Caco-2 (cell line): ENCODE measurements at regions not wholly inside any gene's neighbourhood (a gene's known extent, or its start where the extent isn't known, plus 50 kb on each side); places are given as distances from the start of the nearest gene placed in this dataset.

Experiments used
- BruUV-seq: library from RNA; stranded (reverse); fragments of 400-500 nt; replicated peaks from 2 replicates; lab custom pipeline; 2021; lab: Mats Ljungman, UMichigan
- CTCF ChIA-PET: fragments of 300-600 bp; sonication (Branson Sonifier 250); formaldehyde crosslinking; loops from one replicate; lab custom pipeline; 2022; ENCODE audit warnings: antibody characterized with exemption; lab: Charles Lee
- POLR2A ChIA-PET: fragments of 300-600 bp; sonication (Branson Sonifier 250); formaldehyde crosslinking; loops from one replicate; lab custom pipeline; 2022; ENCODE audit warnings: antibody characterized with exemption; lab: Charles Lee
- DNase-seq, 2 experiments: peaks; one replicate each; pipeline versions ENCODE4 v3.0.0 to v3.0.0-alpha.2; 2020 to 2022
- H3K27me3 ChIP-seq: replicated peaks from 2 replicates; pipeline ENCODE4 v1.6.0; 2011; ENCODE audit warnings: low read length; ENCODE audit not compliant: control insufficient read depth, insufficient read depth
- H3K36me3 ChIP-seq: 2 replicates; pipeline ENCODE4 v1.5.1; 2011; ENCODE audit warnings: low read length; ENCODE audit not compliant: control insufficient read depth, insufficient read depth
- H3K4me1 ChIP-seq: fragments of 250-450 bp; sonication (Bioruptor Pico); 2 replicates; pipeline ENCODE4 v1.5.1; 2020; ENCODE audit warnings: mild to moderate bottlenecking
- H3K4me3 ChIP-seq: 2 replicates; pipeline ENCODE4 v1.5.1; 2011; ENCODE audit warnings: low read depth, mild to moderate bottlenecking, control low read depth, low read length
- H3K9me3 ChIP-seq: fragments of 250-450 bp; sonication (Bioruptor Pico); 2 replicates; pipeline ENCODE4 v1.5.1; 2020; ENCODE audit warnings: mild to moderate bottlenecking, moderate library complexity
- H3K27ac Mint-ChIP-seq: one replicate; pipeline ENCODE4 v1.8.0; 2022; ENCODE audit warnings: mixed read lengths; ENCODE audit not compliant: unreplicated experiment
- H3K27me3 Mint-ChIP-seq: one replicate; pipeline ENCODE4 v1.8.0; 2022; ENCODE audit warnings: mixed read lengths; ENCODE audit not compliant: insufficient read depth, unreplicated experiment
- H3K36me3 Mint-ChIP-seq: one replicate; pipeline ENCODE4 v1.8.0; 2022; ENCODE audit warnings: mild to moderate bottlenecking, mixed read lengths; ENCODE audit not compliant: insufficient read depth, unreplicated experiment
- H3K4me1 Mint-ChIP-seq: one replicate; pipeline ENCODE4 v1.8.0; 2022; ENCODE audit warnings: low read depth, mixed read lengths; ENCODE audit not compliant: unreplicated experiment
- H3K4me3 Mint-ChIP-seq: one replicate; pipeline ENCODE4 v1.8.0; 2022; ENCODE audit warnings: mild to moderate bottlenecking, moderate library complexity, mixed read lengths; ENCODE audit not compliant: unreplicated experiment
- H3K9me3 Mint-ChIP-seq: one replicate; pipeline ENCODE4 v1.8.0; 2022; ENCODE audit warnings: mixed read lengths; ENCODE audit not compliant: unreplicated experiment
- intact Hi-C: fragments of 100-400 bp; cut with micrococcal nuclease; formaldehyde crosslinking; loops from one replicate; pipeline ENCODE4 v1.10.0; 2022; ENCODE audit not compliant: unreplicated experiment
- TF ChIP-seq, protein P1 (sequence below), 2 experiments: fragments of 200-600 bp in 1 of 2; IDR thresholded peaks; 1 replicate in 1 of 2; 2 replicates in 1 of 2; pipeline versions ENCODE4 v1.5.1 to v1.8.0; 2011 to 2022; ENCODE audit warnings: antibody characterized with exemption in 1 of 2, control low read depth in 1 of 2, inconsistent platforms in 1 of 2, low read depth in 1 of 2, low read length in 1 of 2, mild to moderate bottlenecking in 1 of 2, moderate library complexity in 1 of 2; ENCODE audit not compliant: insufficient read depth in 1 of 2, severe bottlenecking in 1 of 2, unreplicated experiment in 1 of 2

DNA sequence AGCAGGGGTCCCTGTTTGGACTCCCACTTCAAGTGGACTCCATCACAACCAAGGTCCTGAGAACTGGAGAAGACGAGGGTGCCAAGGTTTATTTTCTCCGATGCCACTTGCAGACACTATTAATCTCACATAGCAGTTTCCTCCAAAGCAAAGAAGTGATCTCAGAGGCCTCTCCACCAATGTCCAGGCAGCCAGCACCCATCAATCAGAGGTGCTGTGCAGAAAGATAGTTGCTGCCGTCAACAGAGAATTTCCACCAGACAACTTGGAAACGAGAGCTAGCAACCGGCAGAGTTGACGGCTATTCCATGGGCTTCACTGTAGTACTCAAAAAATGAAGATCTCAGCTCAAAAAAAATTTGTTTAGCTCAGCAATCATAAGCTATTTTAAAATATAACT lies 438.6 kb upstream of the PFKP start:
- no peaks in the 10 kb centered on the region for H3K36me3 ChIP-seq
- no peak overlapping the region for H3K4me3 ChIP-seq
- H3K9me3 ChIP-seq, result no peaks in the 10 kb centered on the region
- TF ChIP-seq, protein P1, sequence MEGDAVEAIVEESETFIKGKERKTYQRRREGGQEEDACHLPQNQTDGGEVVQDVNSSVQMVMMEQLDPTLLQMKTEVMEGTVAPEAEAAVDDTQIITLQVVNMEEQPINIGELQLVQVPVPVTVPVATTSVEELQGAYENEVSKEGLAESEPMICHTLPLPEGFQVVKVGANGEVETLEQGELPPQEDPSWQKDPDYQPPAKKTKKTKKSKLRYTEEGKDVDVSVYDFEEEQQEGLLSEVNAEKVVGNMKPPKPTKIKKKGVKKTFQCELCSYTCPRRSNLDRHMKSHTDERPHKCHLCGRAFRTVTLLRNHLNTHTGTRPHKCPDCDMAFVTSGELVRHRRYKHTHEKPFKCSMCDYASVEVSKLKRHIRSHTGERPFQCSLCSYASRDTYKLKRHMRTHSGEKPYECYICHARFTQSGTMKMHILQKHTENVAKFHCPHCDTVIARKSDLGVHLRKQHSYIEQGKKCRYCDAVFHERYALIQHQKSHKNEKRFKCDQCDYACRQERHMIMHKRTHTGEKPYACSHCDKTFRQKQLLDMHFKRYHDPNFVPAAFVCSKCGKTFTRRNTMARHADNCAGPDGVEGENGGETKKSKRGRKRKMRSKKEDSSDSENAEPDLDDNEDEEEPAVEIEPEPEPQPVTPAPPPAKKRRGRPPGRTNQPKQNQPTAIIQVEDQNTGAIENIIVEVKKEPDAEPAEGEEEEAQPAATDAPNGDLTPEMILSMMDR (IDR thresholded peaks at IDR 0.05; ENCODE audit: insufficient read depth in 1 of 2, low read depth in 1 of 2, low read length in 1 of 2, severe bottlenecking in 1 of 2, unreplicated experiment in 1 of 2), result no peak
- H3K4me3 Mint-ChIP-seq, result no peak overlapping the region
- H3K27me3 ChIP-seq, result 0 out of 2 replicates have a peak, but pooled peaks cover 3% of the 10 kb centered on the region
- no peaks in the 10 kb centered on the region for H3K4me1 ChIP-seq
- no peaks in the 10 kb centered on the region for H3K36me3 Mint-ChIP-seq
- H3K27me3 Mint-ChIP-seq, result peaks cover 35% of the 10 kb centered on the region
- no peak overlapping the region for H3K27ac Mint-ChIP-seq
- ChIA-PET CTCF (interaction anchor here (1.4 kb wide), 1 partner anchor 9 kb away, joined by 3 read pairs; no protein-coding TSS in a partner anchor), POLR2A (no interaction called here)
- intact Hi-C loops, result no loop called here
- no peaks in the 10 kb centered on the region for H3K4me1 Mint-ChIP-seq
- no peak for DNase-seq
- no peaks in the 10 kb centered on the region for H3K9me3 Mint-ChIP-seq
- no TSS peak for BruUV-seq

DNA sequence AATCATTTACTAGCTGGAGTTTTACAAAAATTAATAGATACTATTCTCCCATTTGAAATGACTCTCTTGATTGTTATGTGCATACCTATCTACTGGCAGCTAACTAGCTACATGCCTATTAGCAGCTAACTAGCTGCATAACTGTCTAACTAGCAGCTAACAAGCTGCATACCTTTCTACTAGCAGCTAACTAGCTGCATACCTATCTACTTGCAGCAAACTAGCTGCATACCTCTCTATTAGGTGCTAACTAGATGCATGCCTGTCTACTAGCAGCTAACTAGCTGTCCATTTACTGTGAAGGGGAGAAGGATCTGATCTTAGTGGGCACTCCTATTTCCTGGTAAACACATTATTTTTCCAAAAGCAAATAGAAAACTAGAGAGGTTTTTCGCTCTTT lies 439.4 kb upstream of the PFKP start:
- Mint-ChIP-seq H3K4me3 (no peak overlapping the region), H3K4me1 (no peaks in the 10 kb centered on the region), H3K36me3 (no peaks in the 10 kb centered on the region), H3K27ac (no peak overlapping the region), H3K9me3 (no peaks in the 10 kb centered on the region), H3K27me3 (peaks cover 35% of the 10 kb centered on the region)
- H3K9me3 ChIP-seq, result no peaks in the 10 kb centered on the region
- H3K27me3 ChIP-seq, result 0 out of 2 replicates have a peak, but pooled peaks cover 3% of the 10 kb centered on the region
- no peaks in the 10 kb centered on the region for H3K36me3 ChIP-seq
- no peak for DNase-seq
- ChIA-PET POLR2A (no interaction called here), CTCF (no interaction called here)
- H3K4me1 ChIP-seq, result no peaks in the 10 kb centered on the region
- intact Hi-C loops, result no loop called here
- no TSS peak for BruUV-seq
- TF ChIP-seq, protein P1 (IDR thresholded peaks at IDR 0.05; ENCODE audit: insufficient read depth in 1 of 2, low read depth in 1 of 2, low read length in 1 of 2, severe bottlenecking in 1 of 2, unreplicated experiment in 1 of 2), result no peak
- H3K4me3 ChIP-seq, result no peak overlapping the region

- TF ChIP-seq, protein P1 (IDR thresholded peaks at IDR 0.05; ENCODE audit: insufficient read depth in 1 of 2, low read depth in 1 of 2, low read length in 1 of 2, severe bottlenecking in 1 of 2, unreplicated experiment in 1 of 2), result no peak
- H3K4me1 ChIP-seq, result no peaks in the 10 kb centered on the region
- H3K9me3 ChIP-seq, result no peaks in the 10 kb centered on the region
- Mint-ChIP-seq H3K27me3 (peaks cover 33% of the 10 kb centered on the region), H3K4me1 (no peaks in the 10 kb centered on the region), H3K4me3 (no peak overlapping the region), H3K9me3 (no peaks in the 10 kb centered on the region), H3K27ac (no peak overlapping the region), H3K36me3 (no peaks in the 10 kb centered on the region)
- 0 out of 2 replicates have a peak, but pooled peaks cover 3% of the 10 kb centered on the region for H3K27me3 ChIP-seq
- no TSS peak for BruUV-seq
- intact Hi-C loops, result no loop called here
- CTCF ChIA-PET, result no interaction called here
- POLR2A ChIA-PET, result no interaction called here
- DNase-seq, result no peak
- H3K36me3 ChIP-seq, result no peaks in the 10 kb centered on the region
- H3K4me3 ChIP-seq, result no peak overlapping the region
Measured at GRCh38 chr10:2625094-2625493, 442.3 kb upstream of the PFKP start.
